GM12891 (cell line): ENCODE measurements at regions not wholly inside any gene's neighbourhood (a gene's known extent, or its start where the extent isn't known, plus 50 kb on each side); places are given as distances from the start of the nearest gene placed in this dataset.

Experiments used
- POLR2A ChIP-seq: IDR thresholded peaks from 2 replicates; pipeline ENCODE4 v1.6.1; 2011; ENCODE audit warnings: low read depth, low read length, control low read depth
- POLR2AphosphoS5 ChIP-seq: IDR thresholded peaks from 2 replicates; pipeline ENCODE4 v1.6.1; 2011; ENCODE audit warnings: low read depth, low read length, control low read depth
- SPI1 ChIP-seq: IDR thresholded peaks from 2 replicates; pipeline ENCODE4 v1.6.1; 2011; ENCODE audit warnings: low read depth, low read length, control low read depth
- TAF1 ChIP-seq: IDR thresholded peaks from 2 replicates; pipeline ENCODE4 v1.6.1; 2011; ENCODE audit warnings: low read depth, low read length, control low read depth

DNA sequence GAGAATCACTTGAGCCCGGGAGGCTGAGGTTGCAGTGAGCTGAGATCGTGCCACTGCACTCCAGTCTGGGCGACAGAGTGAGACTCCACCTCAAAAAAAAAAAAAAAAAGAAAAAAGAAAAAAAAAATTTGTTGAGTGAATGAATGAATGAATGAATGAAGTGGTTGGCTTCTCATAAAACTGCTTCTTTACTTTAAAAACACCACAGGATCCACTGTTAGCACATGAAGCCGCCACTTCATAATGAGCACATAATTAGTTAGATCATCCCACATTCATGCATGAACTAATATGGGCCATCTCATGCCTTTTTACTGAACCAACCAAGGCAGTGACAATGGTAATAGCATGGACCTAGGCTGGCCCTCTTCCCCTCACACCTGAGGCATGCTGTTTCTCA, 135.0 kb upstream of the XYLT1 start:
- TF ChIP-seq POLR2A (no peak), POLR2AphosphoS5 (no peak), TAF1 (no peak), SPI1 (no peak)
